ENCODE measurements at regions not wholly inside any gene's neighbourhood (a gene's known extent, or its start where the extent isn't known, plus 50 kb on each side); places are given as distances from the start of the nearest gene placed in this dataset.

GRCh38 chr14:38430522-38430921 is 174.6 kb upstream of the CLEC14A start:
- Histone ChIP-seq H3K9me1 (ENCODE audit: insufficient read depth, low read length) (0 out of 2 replicates have a peak, but pooled peaks cover 2% of the 10 kb centered on the region), H4K20me1 (ENCODE audit: insufficient read depth, low read length) (no peaks in the 10 kb centered on the region), H4K5ac (ENCODE audit: low read depth, low read length) (no peak overlapping the region), H3K56ac (ENCODE audit: extremely low read depth, insufficient read depth, low read length) (no peak overlapping the region), H3K4me3 (ENCODE audit: insufficient read depth, low read depth, low read length) (no peak overlapping the region), H2BK15ac (ENCODE audit: low read depth, low read length) (no peak overlapping the region), H3K4ac (ENCODE audit: low read depth, low read length) (no peak overlapping the region), H2AK5ac (ENCODE audit: low read depth, low read length) (no peak overlapping the region), H4K91ac (ENCODE audit: insufficient read depth, low read depth, low read length) (no peak overlapping the region), H3K4me2 (ENCODE audit: low read depth, low read length) (no peak overlapping the region), H3K79me1 (ENCODE audit: low read depth in 1 of 2, low read length in 2 of 2) (no peaks in the 10 kb centered on the region), H3K23ac (ENCODE audit: low read depth, low read length) (no peak overlapping the region), H2BK5ac (ENCODE audit: low read depth, low read length, poor library complexity, severe bottlenecking) (no peak overlapping the region), H3K9me3 (ENCODE audit: control insufficient read depth, insufficient read depth, low read length) (no peaks in the 10 kb centered on the region), H3K4me1 (ENCODE audit: control insufficient read depth, insufficient read depth, low read length) (no peaks in the 10 kb centered on the region), H4K8ac (ENCODE audit: low read depth in 2 of 2, low read length in 2 of 2) (no peak overlapping the region), H3K9ac (ENCODE audit: low read depth, low read length) (no peak overlapping the region), H2BK20ac (ENCODE audit: low read depth, low read length) (no peak overlapping the region), H2AK9ac (replicated peaks; ENCODE audit: low read depth, low read length, poor library complexity) (no peak overlapping the region), H3K14ac (replicated peaks; ENCODE audit: low read depth, low read length) (no peak overlapping the region), H3K27ac (ENCODE audit: insufficient read depth, low read length) (no peak overlapping the region), H2BK120ac (ENCODE audit: low read depth, low read length) (no peak overlapping the region), H2AFZ (replicated peaks; ENCODE audit: low read length, poor library complexity) (no peak overlapping the region), H3K18ac (ENCODE audit: low read depth, low read length) (no peak overlapping the region), H3K27me3 (ENCODE audit: control insufficient read depth, insufficient read depth, low read length) (no peaks in the 10 kb centered on the region), H3K36me3 (ENCODE audit: control insufficient read depth, insufficient read depth, low read length) (no peaks in the 10 kb centered on the region)
- BruUV-seq (replicated peaks) = no TSS peak
- dilution Hi-C loops (cut with HindIII; ENCODE audit: low sequenced_read_pairs, unreplicated experiment) (no loop called here), in situ Hi-C loops (cut with MboI; ENCODE audit: low sequenced_read_pairs) (no loop called here), intact Hi-C loops (cut with micrococcal nuclease) (no loop called here)
- DNase-seq (no peak), ATAC-seq (ENCODE audit: low read depth) (no peak)
- TF ChIP-seq SMC3 (IDR thresholded peaks at IDR 0.05; ENCODE audit: low read depth, low read length) = no peak
- TF ChIP-seq CHD1 (IDR thresholded peaks at IDR 0.05; ENCODE audit: low read depth, low read length) = no peak
- TF ChIP-seq MXI1 (IDR thresholded peaks at IDR 0.05; ENCODE audit: borderline replicate concordance, low read depth, low read length) = no peak
- no peak for TF ChIP-seq BHLHE40 (IDR thresholded peaks at IDR 0.05; ENCODE audit: low read depth, low read length)
- no peak for TF ChIP-seq RFX5 (IDR thresholded peaks at IDR 0.05; ENCODE audit: low read depth, low read length)
- TF ChIP-seq MAZ (IDR thresholded peaks at IDR 0.05; ENCODE audit: borderline replicate concordance, low read depth, low read length) = no peak
- no peak for TF ChIP-seq RAD21 (IDR thresholded peaks at IDR 0.05; ENCODE audit: low read length)
- TF ChIP-seq FOS (IDR thresholded peaks at IDR 0.05; ENCODE audit: low read depth, low read length) = no peak
- no peak for TF ChIP-seq USF2 (IDR thresholded peaks at IDR 0.05; ENCODE audit: low read depth, low read length)
- TF ChIP-seq, protein P1, sequence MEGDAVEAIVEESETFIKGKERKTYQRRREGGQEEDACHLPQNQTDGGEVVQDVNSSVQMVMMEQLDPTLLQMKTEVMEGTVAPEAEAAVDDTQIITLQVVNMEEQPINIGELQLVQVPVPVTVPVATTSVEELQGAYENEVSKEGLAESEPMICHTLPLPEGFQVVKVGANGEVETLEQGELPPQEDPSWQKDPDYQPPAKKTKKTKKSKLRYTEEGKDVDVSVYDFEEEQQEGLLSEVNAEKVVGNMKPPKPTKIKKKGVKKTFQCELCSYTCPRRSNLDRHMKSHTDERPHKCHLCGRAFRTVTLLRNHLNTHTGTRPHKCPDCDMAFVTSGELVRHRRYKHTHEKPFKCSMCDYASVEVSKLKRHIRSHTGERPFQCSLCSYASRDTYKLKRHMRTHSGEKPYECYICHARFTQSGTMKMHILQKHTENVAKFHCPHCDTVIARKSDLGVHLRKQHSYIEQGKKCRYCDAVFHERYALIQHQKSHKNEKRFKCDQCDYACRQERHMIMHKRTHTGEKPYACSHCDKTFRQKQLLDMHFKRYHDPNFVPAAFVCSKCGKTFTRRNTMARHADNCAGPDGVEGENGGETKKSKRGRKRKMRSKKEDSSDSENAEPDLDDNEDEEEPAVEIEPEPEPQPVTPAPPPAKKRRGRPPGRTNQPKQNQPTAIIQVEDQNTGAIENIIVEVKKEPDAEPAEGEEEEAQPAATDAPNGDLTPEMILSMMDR (conservative IDR thresholded peaks at IDR 0.05; ENCODE audit: low read depth, low read length) = no peak
- TF ChIP-seq POLR2A (IDR thresholded peaks at IDR 0.05; ENCODE audit: low read depth, low read length) = no peak
- no peak for TF ChIP-seq CEBPB (IDR thresholded peaks at IDR 0.05; ENCODE audit: low read depth, low read length)
- TF ChIP-seq NFE2L2 (IDR thresholded peaks at IDR 0.05; ENCODE audit: low read depth, low read length) = no peak
- no peak for TF ChIP-seq MAFK (IDR thresholded peaks at IDR 0.05; ENCODE audit: low read depth, low read length)
- TF ChIP-seq ELK1 (IDR thresholded peaks at IDR 0.05; ENCODE audit: borderline replicate concordance, low read depth, low read length) = no peak
- TF ChIP-seq RCOR1 (IDR thresholded peaks at IDR 0.05; ENCODE audit: insufficient replicate concordance, low read length) = no peak
- ChIA-PET POLR2A (ENCODE audit: unreplicated experiment) (no interaction called here), CTCF (interaction anchor here (0.7 to 1.0 kb wide), 2 partner anchors 9 to 220 kb away, joined by 4 read pairs; no protein-coding TSS in a partner anchor)
- no CpG with 5 or more reads among the region's 2 CpGs for WGBS, 2 experiments (ENCODE audit: extremely low coverage in 2 of 2, insufficient read length in 1 of 2)
